Panc1 (cell line): ENCODE measurements at regions not wholly inside any gene's neighbourhood (a gene's known extent, or its start where the extent isn't known, plus 50 kb on each side); places are given as distances from the start of the nearest gene placed in this dataset.

Experiments
- ATAC-seq: fragments of 200-7000 bp; cut with Tn5 transposase; 2 replicates; pipeline ENCODE4 v1.9.1; 2020; ENCODE audit warnings: mild to moderate bottlenecking, moderate library complexity
- BruUV-seq: library from RNA; stranded (reverse); fragments of 400-500 nt; replicated peaks from 2 replicates; lab custom pipeline; 2021; lab: Mats Ljungman, UMichigan
- CTCF ChIA-PET: fragments of 300-600 bp; sonication (Branson Sonifier 250); formaldehyde crosslinking; loops from one replicate; lab custom pipeline; 2022; ENCODE audit warnings: antibody characterized with exemption; lab: Charles Lee
- POLR2A ChIA-PET: fragments of 300-600 bp; sonication (Branson Sonifier 250); formaldehyde crosslinking; loops from one replicate; lab custom pipeline; 2022; ENCODE audit warnings: antibody characterized with exemption; lab: Charles Lee
- DNase-seq: peaks from one replicate; pipeline ENCODE4 v3.0.0-alpha.2; 2010; ENCODE audit warnings: low read depth, low spot score
- H3K27ac ChIP-seq: 2 replicates; pipeline ENCODE4 v1.5.1; 2011; ENCODE audit warnings: mild to moderate bottlenecking, low read length, inconsistent platforms
- H3K27me3 ChIP-seq: fragments of 200-500 bp; sonication (Bioruptor generic); 2 replicates; pipeline ENCODE4 v1.6.0; 2014; ENCODE audit warnings: low read length, inconsistent platforms; ENCODE audit not compliant: control insufficient read depth, insufficient read depth
- H3K36me3 ChIP-seq: fragments of 200-500 bp; sonication (Bioruptor generic); 2 replicates; pipeline ENCODE4 v1.5.1; 2014; ENCODE audit warnings: inconsistent platforms, mild to moderate bottlenecking, low read length, moderate library complexity; ENCODE audit not compliant: control insufficient read depth, insufficient read depth
- H3K4me1 ChIP-seq: 2 replicates; pipeline ENCODE4 v1.5.1; 2011; ENCODE audit warnings: inconsistent platforms, mild to moderate bottlenecking, low read length, moderate library complexity; ENCODE audit not compliant: control insufficient read depth, insufficient read depth
- H3K4me3 ChIP-seq, 2 experiments: 2 replicates each; pipeline ENCODE4 v1.5.1; 2011 to 2012; ENCODE audit warnings: low read depth in 2 of 2, low read length in 2 of 2, mild to moderate bottlenecking in 2 of 2, inconsistent platforms in 1 of 2, moderate library complexity in 1 of 2
- H3K9me3 ChIP-seq: fragments of 200-500 bp; sonication (Bioruptor generic); 2 replicates; pipeline ENCODE4 v1.5.1; 2014; ENCODE audit warnings: low read depth, mild to moderate bottlenecking, inconsistent platforms, low read length, moderate library complexity; ENCODE audit not compliant: control insufficient read depth, insufficient read depth
- POLR2AphosphoS5 ChIP-seq: IDR thresholded peaks from 2 replicates; pipeline ENCODE4 v1.6.1; 2012; ENCODE audit warnings: mild to moderate bottlenecking, low read depth, low read length, moderate library complexity
- SIN3A ChIP-seq: IDR thresholded peaks from 2 replicates; pipeline ENCODE4 v1.6.1; 2012; ENCODE audit warnings: low read depth, mild to moderate bottlenecking, low read length, moderate library complexity, borderline replicate concordance; ENCODE audit not compliant: insufficient read depth
- TCF7L2 ChIP-seq: IDR thresholded peaks from 2 replicates; pipeline ENCODE4 v1.6.1; 2011; ENCODE audit warnings: mild to moderate bottlenecking, low read depth, low read length, inconsistent platforms
- in situ Hi-C: cut with HindIII; loops from 2 replicates; pipeline ENCODE4 v1.10.0; 2016; ENCODE audit warnings: low sequenced_read_pairs, low pct_unique_long_range_greater_than_20kb
- intact Hi-C: fragments of 100-400 bp; cut with micrococcal nuclease; formaldehyde crosslinking; loops from one replicate; pipeline ENCODE4 v1.10.0; 2022; ENCODE audit not compliant: unreplicated experiment
- TF ChIP-seq, protein P1 (sequence below): fragments of 450-650 bp; IDR thresholded peaks from 2 replicates; pipeline ENCODE4 v1.5.1; 2017; ENCODE audit warnings: mild to moderate bottlenecking
- TF ChIP-seq, protein P2 (sequence below), 2 experiments: IDR thresholded peaks; 2 replicates each; pipeline ENCODE4 v1.6.1; 2011 to 2012; ENCODE audit warnings: low read depth in 2 of 2, control low read depth in 1 of 2, low read length in 1 of 2, mild to moderate bottlenecking in 1 of 2, moderate library complexity in 1 of 2; ENCODE audit not compliant: insufficient read depth in 1 of 2

DNA sequence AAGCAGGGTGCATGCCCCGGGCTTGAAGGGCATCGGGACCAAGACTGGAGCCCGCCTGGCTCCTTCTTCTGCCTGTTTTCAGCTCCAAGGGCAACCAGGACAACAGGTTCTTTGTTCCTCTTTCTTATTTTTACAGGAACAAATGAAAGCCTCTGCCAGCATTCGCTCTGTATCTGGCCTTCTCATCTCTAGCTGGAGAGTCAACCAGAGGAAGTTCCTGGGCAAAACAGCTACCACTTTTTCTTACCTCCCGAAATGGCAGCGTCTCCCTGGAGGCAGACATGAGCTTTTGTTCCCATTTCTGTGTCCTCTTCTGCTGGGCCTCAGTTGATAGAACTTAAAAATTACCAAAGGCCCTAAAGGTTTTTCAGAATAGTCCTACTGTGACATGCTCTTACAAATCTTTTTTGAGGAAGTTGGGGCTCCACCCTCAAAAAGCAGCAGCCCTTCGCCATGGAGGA is 74.1 kb upstream of the NAA20 start:
- intact Hi-C loops = no loop called here
- TF ChIP-seq, protein P1, sequence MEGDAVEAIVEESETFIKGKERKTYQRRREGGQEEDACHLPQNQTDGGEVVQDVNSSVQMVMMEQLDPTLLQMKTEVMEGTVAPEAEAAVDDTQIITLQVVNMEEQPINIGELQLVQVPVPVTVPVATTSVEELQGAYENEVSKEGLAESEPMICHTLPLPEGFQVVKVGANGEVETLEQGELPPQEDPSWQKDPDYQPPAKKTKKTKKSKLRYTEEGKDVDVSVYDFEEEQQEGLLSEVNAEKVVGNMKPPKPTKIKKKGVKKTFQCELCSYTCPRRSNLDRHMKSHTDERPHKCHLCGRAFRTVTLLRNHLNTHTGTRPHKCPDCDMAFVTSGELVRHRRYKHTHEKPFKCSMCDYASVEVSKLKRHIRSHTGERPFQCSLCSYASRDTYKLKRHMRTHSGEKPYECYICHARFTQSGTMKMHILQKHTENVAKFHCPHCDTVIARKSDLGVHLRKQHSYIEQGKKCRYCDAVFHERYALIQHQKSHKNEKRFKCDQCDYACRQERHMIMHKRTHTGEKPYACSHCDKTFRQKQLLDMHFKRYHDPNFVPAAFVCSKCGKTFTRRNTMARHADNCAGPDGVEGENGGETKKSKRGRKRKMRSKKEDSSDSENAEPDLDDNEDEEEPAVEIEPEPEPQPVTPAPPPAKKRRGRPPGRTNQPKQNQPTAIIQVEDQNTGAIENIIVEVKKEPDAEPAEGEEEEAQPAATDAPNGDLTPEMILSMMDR = no peak
- TF ChIP-seq POLR2AphosphoS5 (no peak), TCF7L2 (no peak), SIN3A (no peak)
- TF ChIP-seq, protein P2, sequence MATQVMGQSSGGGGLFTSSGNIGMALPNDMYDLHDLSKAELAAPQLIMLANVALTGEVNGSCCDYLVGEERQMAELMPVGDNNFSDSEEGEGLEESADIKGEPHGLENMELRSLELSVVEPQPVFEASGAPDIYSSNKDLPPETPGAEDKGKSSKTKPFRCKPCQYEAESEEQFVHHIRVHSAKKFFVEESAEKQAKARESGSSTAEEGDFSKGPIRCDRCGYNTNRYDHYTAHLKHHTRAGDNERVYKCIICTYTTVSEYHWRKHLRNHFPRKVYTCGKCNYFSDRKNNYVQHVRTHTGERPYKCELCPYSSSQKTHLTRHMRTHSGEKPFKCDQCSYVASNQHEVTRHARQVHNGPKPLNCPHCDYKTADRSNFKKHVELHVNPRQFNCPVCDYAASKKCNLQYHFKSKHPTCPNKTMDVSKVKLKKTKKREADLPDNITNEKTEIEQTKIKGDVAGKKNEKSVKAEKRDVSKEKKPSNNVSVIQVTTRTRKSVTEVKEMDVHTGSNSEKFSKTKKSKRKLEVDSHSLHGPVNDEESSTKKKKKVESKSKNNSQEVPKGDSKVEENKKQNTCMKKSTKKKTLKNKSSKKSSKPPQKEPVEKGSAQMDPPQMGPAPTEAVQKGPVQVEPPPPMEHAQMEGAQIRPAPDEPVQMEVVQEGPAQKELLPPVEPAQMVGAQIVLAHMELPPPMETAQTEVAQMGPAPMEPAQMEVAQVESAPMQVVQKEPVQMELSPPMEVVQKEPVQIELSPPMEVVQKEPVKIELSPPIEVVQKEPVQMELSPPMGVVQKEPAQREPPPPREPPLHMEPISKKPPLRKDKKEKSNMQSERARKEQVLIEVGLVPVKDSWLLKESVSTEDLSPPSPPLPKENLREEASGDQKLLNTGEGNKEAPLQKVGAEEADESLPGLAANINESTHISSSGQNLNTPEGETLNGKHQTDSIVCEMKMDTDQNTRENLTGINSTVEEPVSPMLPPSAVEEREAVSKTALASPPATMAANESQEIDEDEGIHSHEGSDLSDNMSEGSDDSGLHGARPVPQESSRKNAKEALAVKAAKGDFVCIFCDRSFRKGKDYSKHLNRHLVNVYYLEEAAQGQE (IDR thresholded peaks at IDR 0.05; ENCODE audit: insufficient read depth in 1 of 2, low read depth in 2 of 2, low read length in 1 of 2) = no peak
- CTCF ChIA-PET = interaction anchor here (0.5 kb wide), 1 partner anchor 37 kb away, joined by 7 read pairs; no protein-coding TSS in a partner anchor

DNA sequence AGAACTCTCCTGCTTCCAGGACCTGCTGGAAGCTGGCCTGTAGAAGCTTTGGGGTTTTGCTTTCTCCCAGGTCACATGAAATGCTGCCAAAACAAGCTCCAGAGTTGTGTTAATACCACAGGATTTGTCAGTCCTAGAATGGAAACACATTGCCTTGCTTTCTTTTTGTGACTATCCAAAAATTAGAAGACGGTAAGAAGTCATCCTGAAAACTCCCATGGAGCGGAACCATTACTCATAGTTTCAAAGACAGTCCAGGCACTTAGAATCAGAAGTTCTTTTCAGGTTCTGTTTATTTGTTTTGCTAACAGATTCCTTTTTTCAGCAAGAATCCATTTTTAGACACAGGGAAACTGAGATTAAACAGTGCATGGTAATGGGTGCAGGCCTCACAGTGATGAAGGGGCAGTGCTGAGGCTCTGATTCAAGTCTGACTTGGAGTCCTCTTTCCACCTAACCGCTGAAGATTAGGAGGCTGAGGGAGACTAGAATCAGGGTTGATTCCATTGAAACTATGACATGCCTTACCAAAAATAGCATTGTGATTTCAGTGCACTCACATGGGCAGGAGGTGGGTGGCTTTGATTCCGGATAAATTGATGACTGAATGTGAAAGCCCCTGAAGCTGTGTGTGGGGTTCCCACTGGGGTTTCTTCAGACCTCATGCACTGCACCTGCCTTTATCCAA is 72.2 kb upstream of the NAA20 start:
- DNase-seq (no peak), ATAC-seq (no peak)
- Histone ChIP-seq H3K27ac (no peak overlapping the region; the same call in 1 of the 2 replicates), H3K4me3 (no peak overlapping the region), H3K27me3 (no peaks in the 10 kb centered on the region), H3K9me3 (no peaks in the 10 kb centered on the region), H3K4me1 (peaks cover 10% of the 10 kb centered on the region), H3K36me3 (no peaks in the 10 kb centered on the region)
- intact Hi-C loops = no loop called here
- BruUV-seq = no TSS peak
- in situ Hi-C loops = no loop called here
- POLR2A ChIA-PET = no interaction called here
- TF ChIP-seq POLR2AphosphoS5 (no peak), TCF7L2 (no peak), SIN3A (no peak)
- TF ChIP-seq, protein P2 (IDR thresholded peaks at IDR 0.05; ENCODE audit: insufficient read depth in 1 of 2, low read depth in 2 of 2, low read length in 1 of 2) = no peak
- TF ChIP-seq, protein P1 = no peak
- CTCF ChIA-PET = no interaction called here

More for the DNA sequence above, 74.1 kb upstream of the NAA20 start:
- Histone ChIP-seq H3K4me3 (no peak overlapping the region), H3K4me1 (peaks cover 10% of the 10 kb centered on the region), H3K9me3 (no peaks in the 10 kb centered on the region), H3K36me3 (no peaks in the 10 kb centered on the region), H3K27ac (peak overlapping the region; percentile 44; the same call in 1 of the 2 replicates), H3K27me3 (no peaks in the 10 kb centered on the region)
- BruUV-seq = no TSS peak
- DNase-seq = no peak
- peak; percentile 48; the same call in 1 of the 2 replicates for ATAC-seq
- in situ Hi-C loops = no loop called here
- POLR2A ChIA-PET = no interaction called here
